ENCODE measurements at regions not wholly inside any gene's neighbourhood (a gene's known extent, or its start where the extent isn't known, plus 50 kb on each side); places are given as distances from the start of the nearest gene placed in this dataset.

DNA sequence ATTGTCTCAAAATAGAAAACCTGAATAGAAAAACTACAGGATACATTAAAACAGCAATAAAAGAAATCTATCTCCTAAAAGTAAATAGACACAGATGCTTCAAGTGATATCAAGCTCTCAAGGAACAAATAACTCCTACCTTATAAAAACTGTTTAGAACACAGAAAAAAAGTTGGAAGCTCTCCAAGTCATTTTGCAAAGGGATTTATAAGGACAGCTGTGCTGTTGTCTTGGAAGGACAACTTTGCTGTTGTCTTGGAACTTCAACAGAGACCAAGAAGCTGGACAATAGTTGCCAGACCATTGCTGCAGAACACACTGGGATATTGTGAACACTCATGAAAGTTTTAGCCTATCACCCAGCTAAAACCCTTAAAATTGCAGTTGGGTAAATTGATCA, 780.7 kb downstream of the FLRT2 start:
- peak; percentile 88 for DNase-seq (ENCODE audit: low read depth)
- no peak overlapping the region for H3K4me3 ChIP-seq (ENCODE audit: low read depth, low read length)

DNA sequence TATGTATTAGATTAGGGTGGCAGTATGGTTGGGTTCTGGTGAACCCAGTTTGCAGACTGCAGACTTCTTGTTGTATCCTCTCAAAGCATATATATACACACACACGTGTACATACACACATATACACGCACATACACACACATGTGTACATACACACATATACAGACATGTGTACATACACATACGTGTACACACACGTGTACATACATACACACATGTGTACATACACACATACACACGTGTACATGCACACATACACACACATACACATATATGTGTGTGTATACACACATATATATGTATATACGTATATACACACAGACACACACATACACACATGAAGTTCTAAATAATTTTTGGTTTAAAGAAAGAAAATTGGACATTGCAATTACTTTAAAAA, 780.2 kb downstream of the FLRT2 start:
- no peak overlapping the region for H3K4me3 ChIP-seq (ENCODE audit: low read depth, low read length)
- DNase-seq (ENCODE audit: low read depth), result no peak
- TF ChIP-seq, protein P1, sequence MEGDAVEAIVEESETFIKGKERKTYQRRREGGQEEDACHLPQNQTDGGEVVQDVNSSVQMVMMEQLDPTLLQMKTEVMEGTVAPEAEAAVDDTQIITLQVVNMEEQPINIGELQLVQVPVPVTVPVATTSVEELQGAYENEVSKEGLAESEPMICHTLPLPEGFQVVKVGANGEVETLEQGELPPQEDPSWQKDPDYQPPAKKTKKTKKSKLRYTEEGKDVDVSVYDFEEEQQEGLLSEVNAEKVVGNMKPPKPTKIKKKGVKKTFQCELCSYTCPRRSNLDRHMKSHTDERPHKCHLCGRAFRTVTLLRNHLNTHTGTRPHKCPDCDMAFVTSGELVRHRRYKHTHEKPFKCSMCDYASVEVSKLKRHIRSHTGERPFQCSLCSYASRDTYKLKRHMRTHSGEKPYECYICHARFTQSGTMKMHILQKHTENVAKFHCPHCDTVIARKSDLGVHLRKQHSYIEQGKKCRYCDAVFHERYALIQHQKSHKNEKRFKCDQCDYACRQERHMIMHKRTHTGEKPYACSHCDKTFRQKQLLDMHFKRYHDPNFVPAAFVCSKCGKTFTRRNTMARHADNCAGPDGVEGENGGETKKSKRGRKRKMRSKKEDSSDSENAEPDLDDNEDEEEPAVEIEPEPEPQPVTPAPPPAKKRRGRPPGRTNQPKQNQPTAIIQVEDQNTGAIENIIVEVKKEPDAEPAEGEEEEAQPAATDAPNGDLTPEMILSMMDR (IDR thresholded peaks at IDR 0.05; ENCODE audit: control insufficient read depth, extremely low read depth, insufficient read depth), result no peak

More for the DNA sequence above, 780.7 kb downstream of the FLRT2 start:
- TF ChIP-seq, protein P1 (IDR thresholded peaks at IDR 0.05; ENCODE audit: control insufficient read depth, extremely low read depth, insufficient read depth), result no peak

DNA sequence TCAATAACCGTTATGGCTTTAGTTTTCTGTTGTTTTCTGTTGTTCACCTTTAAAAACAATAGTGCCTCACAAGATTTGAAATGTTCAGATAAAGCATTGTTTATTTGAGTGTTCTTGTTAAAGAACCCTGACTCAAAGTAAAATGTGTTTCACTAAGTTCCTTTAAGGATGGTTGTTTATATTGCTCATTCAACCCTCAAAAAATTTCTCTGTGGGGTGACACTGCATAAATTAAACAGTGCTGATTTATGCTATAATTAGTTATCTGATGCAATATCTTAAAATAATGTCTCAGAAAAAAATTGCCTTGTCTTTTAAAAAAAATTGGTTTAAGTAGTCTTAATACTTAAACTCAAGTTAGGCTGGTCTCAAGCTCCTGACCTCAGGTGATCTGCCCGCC, 775.1 kb downstream of the FLRT2 start:
- no peak for DNase-seq (ENCODE audit: low read depth)
- TF ChIP-seq, protein P1 (IDR thresholded peaks at IDR 0.05; ENCODE audit: control insufficient read depth, extremely low read depth, insufficient read depth), result no peak
- H3K4me3 ChIP-seq (ENCODE audit: low read depth, low read length), result no peak overlapping the region

DNA sequence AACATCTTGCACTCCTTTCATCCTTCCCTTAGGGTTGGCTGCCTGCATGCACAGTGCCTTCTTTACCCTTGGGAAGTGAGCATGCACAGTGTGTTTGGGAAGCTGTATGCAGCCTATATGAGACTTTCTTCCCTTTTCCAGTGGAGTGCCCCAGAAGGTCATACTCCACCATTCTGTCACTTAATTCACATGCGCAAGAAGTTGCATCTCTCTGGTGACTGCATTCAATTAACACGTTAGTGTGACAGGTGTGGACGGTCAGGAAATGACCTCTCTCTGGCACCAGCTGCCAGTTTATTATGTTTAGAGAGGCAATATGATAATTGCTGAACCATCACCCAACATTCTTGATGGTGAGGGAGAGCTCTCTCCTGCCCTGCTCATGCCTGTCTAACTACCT, 770.0 kb downstream of the FLRT2 start:
- TF ChIP-seq, protein P1 (IDR thresholded peaks at IDR 0.05; ENCODE audit: control insufficient read depth, extremely low read depth, insufficient read depth), result no peak
- no peak for DNase-seq (ENCODE audit: low read depth)
- no peak overlapping the region for H3K4me3 ChIP-seq (ENCODE audit: low read depth, low read length)

DNA sequence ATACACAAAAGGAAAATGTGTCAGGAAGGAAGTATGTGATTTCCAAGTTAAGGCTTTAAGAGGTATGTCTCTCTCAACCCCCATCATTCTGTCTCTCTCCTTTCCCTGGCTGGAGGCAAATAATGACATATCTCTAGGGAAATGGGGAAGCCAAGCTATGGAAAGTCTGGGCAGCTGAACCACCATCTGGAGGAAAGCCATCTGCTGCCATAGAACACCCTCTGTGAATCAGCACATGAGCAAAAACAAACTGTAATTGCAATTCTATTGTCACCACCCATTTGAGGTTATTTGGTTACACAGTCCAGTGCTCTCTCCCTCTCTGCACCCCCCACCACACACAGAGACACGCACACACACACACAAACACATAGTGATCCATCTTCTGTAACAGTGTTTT, 766.2 kb downstream of the FLRT2 start:
- no peak for DNase-seq (ENCODE audit: low read depth)
- H3K4me3 ChIP-seq (ENCODE audit: low read depth, low read length), result no peak overlapping the region
- TF ChIP-seq, protein P1 (IDR thresholded peaks at IDR 0.05; ENCODE audit: control insufficient read depth, extremely low read depth, insufficient read depth), result no peak

DNA sequence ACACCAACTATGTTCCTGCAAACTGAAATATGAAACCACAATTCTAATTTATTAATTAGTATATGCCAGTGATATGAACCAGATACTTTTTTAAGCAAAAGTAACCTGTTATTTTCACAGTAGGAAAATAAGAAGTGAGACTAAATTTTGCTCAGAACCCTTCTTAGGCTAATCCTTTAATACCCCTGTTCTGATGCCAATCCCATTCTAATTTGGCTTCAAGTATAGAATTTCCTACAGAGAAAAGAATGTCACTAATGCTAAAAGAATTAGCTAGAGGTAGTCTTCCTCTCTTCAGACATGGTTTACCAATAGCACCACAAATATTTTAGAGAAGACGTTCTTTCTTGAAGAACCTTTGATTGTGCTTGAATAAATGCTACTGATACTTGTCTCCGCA, 758.4 kb downstream of the FLRT2 start:
- no peak for DNase-seq (ENCODE audit: low read depth)
- TF ChIP-seq, protein P1 (IDR thresholded peaks at IDR 0.05; ENCODE audit: control insufficient read depth, extremely low read depth, insufficient read depth), result no peak
- no peak overlapping the region for H3K4me3 ChIP-seq (ENCODE audit: low read depth, low read length)

DNA sequence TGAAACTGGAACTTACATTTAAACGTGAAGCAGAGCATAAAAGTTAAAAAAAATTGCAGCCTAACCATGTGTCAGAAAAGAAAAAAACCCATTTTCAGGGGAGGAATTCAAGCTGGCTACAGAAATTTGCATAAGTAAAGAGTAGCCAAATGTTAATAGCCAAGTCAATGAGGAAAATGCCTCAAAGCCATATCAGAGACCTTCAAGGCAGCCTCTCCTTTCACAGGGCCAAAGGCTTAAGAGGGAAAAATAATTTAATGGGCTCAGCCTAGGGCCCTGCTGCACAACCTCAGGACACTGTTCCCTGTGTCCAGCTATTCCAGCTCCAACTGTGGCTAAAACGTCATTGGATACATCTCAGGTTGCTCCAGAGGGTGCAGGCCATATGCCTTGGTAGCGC, 749.5 kb downstream of the FLRT2 start:
- TF ChIP-seq, protein P1 (IDR thresholded peaks at IDR 0.05; ENCODE audit: control insufficient read depth, extremely low read depth, insufficient read depth), result no peak

More for the DNA sequence above, 749.5 kb downstream of the FLRT2 start:
- DNase-seq (ENCODE audit: low read depth), result no peak
- H3K4me3 ChIP-seq (ENCODE audit: low read depth, low read length), result no peak overlapping the region
